GM12878 (cell line): ENCODE measurements at regions not wholly inside any gene's neighbourhood (a gene's known extent, or its start where the extent isn't known, plus 50 kb on each side); places are given as distances from the start of the nearest gene placed in this dataset.

Source experiments
- EGR1 ChIP-seq, 2 experiments: IDR thresholded peaks; 1 replicate in 1 of 2; 2 replicates in 1 of 2; pipeline ENCODE4 v1.6.1; 2011 to 2012; ENCODE audit warnings: low read depth in 2 of 2, low read length in 2 of 2, borderline replicate concordance in 1 of 2, mild to moderate bottlenecking in 1 of 2, moderate library complexity in 1 of 2
- KLF5 ChIP-seq: fragments of 450-650 bp; IDR thresholded peaks from 2 replicates; pipeline ENCODE4 v1.6.1; 2014; ENCODE audit warnings: mild to moderate bottlenecking; ENCODE audit not compliant: partially characterized antibody
- MEF2A ChIP-seq: IDR thresholded peaks from 2 replicates; pipeline ENCODE4 v1.6.1; 2011; ENCODE audit warnings: low read depth, mild to moderate bottlenecking, low read length, moderate library complexity; ENCODE audit not compliant: insufficient read depth
- MYC ChIP-seq: IDR thresholded peaks from 2 replicates; pipeline ENCODE4 v1.6.1; 2011; ENCODE audit warnings: mild to moderate bottlenecking, low read length, moderate library complexity, inconsistent platforms; ENCODE audit not compliant: insufficient read depth, insufficient replicate concordance, insufficient read length, severe bottlenecking
- POLR2A ChIP-seq: IDR thresholded peaks from 2 replicates; pipeline ENCODE4 v1.6.1; 2011; ENCODE audit warnings: low read depth, mild to moderate bottlenecking, low read length
- SIN3A ChIP-seq: IDR thresholded peaks from 2 replicates; pipeline ENCODE4 v1.6.1; 2012; ENCODE audit warnings: low read depth, low read length, improper control_type of control experiment
- TAF1 ChIP-seq: IDR thresholded peaks from 2 replicates; pipeline ENCODE4 v1.6.1; 2011; ENCODE audit warnings: mild to moderate bottlenecking, low read depth, low read length, borderline replicate concordance
- ZNF207 ChIP-seq: fragments of 450-650 bp; IDR thresholded peaks from 2 replicates; pipeline ENCODE4 v1.6.1; 2014; ENCODE audit warnings: antibody characterized with exemption, mild to moderate bottlenecking, borderline replicate concordance
- ZNF24 ChIP-seq: fragments of 450-650 bp; IDR thresholded peaks from 2 replicates; pipeline ENCODE4 v1.6.1; 2017; ENCODE audit warnings: antibody characterized with exemption, mild to moderate bottlenecking
- ZNF274 ChIP-seq: IDR thresholded peaks from one replicate; pipeline ENCODE4 v1.8.0; 2011; ENCODE audit not compliant: insufficient read length, insufficient read depth
- ZSCAN29 ChIP-seq: fragments of 450-650 bp; IDR thresholded peaks from 2 replicates; pipeline ENCODE4 v1.6.1; 2017; ENCODE audit warnings: mild to moderate bottlenecking, moderate library complexity
- TF ChIP-seq, protein P1 (sequence below): IDR thresholded peaks from 2 replicates; pipeline ENCODE4 v1.6.1; 2012; ENCODE audit warnings: improper control_type of control experiment, low read depth, low read length; ENCODE audit not compliant: insufficient replicate concordance
- TF ChIP-seq, protein P2 (sequence below): IDR thresholded peaks from 2 replicates; pipeline ENCODE4 v1.6.1; 2011; ENCODE audit warnings: mild to moderate bottlenecking, low read depth, low read length, moderate library complexity; ENCODE audit not compliant: insufficient replicate concordance
- TF ChIP-seq, protein P3 (sequence below): fragments of 450-650 bp; conservative IDR thresholded peaks from 2 replicates; pipeline ENCODE4 v1.6.1; 2017; ENCODE audit warnings: mild to moderate bottlenecking, moderate library complexity

DNA sequence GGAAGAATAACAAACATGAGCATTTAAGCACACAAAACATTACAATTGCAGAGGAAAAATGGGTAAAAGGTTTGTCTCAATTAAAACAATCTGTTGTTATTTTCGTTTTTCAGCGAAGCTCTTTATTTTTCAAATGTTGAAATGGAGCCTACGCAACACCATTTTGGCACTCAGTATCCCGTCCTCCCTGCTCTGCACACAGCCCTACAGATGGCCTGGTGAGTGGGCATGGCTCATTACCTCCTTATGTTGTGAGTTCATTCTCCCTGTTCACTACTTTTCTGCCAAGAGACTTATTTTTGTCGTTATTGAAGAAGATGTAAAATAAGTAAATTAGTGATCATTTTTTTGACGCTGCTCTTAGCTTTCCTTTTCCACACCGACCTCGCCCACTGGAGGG, 167.8 kb upstream of the CXCL12 start (continued):
- TF ChIP-seq, protein P1, sequence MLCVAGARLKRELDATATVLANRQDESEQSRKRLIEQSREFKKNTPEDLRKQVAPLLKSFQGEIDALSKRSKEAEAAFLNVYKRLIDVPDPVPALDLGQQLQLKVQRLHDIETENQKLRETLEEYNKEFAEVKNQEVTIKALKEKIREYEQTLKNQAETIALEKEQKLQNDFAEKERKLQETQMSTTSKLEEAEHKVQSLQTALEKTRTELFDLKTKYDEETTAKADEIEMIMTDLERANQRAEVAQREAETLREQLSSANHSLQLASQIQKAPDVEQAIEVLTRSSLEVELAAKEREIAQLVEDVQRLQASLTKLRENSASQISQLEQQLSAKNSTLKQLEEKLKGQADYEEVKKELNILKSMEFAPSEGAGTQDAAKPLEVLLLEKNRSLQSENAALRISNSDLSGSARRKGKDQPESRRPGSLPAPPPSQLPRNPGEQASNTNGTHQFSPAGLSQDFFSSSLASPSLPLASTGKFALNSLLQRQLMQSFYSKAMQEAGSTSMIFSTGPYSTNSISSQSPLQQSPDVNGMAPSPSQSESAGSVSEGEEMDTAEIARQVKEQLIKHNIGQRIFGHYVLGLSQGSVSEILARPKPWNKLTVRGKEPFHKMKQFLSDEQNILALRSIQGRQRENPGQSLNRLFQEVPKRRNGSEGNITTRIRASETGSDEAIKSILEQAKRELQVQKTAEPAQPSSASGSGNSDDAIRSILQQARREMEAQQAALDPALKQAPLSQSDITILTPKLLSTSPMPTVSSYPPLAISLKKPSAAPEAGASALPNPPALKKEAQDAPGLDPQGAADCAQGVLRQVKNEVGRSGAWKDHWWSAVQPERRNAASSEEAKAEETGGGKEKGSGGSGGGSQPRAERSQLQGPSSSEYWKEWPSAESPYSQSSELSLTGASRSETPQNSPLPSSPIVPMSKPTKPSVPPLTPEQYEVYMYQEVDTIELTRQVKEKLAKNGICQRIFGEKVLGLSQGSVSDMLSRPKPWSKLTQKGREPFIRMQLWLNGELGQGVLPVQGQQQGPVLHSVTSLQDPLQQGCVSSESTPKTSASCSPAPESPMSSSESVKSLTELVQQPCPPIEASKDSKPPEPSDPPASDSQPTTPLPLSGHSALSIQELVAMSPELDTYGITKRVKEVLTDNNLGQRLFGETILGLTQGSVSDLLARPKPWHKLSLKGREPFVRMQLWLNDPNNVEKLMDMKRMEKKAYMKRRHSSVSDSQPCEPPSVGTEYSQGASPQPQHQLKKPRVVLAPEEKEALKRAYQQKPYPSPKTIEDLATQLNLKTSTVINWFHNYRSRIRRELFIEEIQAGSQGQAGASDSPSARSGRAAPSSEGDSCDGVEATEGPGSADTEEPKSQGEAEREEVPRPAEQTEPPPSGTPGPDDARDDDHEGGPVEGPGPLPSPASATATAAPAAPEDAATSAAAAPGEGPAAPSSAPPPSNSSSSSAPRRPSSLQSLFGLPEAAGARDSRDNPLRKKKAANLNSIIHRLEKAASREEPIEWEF: no peak
- TF ChIP-seq, protein P2, sequence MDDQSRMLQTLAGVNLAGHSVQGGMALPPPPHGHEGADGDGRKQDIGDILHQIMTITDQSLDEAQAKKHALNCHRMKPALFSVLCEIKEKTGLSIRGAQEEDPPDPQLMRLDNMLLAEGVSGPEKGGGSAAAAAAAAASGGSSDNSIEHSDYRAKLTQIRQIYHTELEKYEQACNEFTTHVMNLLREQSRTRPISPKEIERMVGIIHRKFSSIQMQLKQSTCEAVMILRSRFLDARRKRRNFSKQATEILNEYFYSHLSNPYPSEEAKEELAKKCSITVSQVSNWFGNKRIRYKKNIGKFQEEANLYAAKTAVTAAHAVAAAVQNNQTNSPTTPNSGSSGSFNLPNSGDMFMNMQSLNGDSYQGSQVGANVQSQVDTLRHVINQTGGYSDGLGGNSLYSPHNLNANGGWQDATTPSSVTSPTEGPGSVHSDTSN: no peak
- TF ChIP-seq SIN3A (no peak), ZNF207 (no peak), MEF2A (no peak), ZSCAN29 (no peak), EGR1 (IDR thresholded peaks at IDR 0.05; ENCODE audit: borderline replicate concordance in 1 of 2, low read depth in 2 of 2, low read length in 2 of 2) (no peak), TAF1 (no peak), ZNF274 (no peak), ZNF24 (no peak), POLR2A (no peak), KLF5 (no peak), MYC (no peak)
- TF ChIP-seq, protein P3, sequence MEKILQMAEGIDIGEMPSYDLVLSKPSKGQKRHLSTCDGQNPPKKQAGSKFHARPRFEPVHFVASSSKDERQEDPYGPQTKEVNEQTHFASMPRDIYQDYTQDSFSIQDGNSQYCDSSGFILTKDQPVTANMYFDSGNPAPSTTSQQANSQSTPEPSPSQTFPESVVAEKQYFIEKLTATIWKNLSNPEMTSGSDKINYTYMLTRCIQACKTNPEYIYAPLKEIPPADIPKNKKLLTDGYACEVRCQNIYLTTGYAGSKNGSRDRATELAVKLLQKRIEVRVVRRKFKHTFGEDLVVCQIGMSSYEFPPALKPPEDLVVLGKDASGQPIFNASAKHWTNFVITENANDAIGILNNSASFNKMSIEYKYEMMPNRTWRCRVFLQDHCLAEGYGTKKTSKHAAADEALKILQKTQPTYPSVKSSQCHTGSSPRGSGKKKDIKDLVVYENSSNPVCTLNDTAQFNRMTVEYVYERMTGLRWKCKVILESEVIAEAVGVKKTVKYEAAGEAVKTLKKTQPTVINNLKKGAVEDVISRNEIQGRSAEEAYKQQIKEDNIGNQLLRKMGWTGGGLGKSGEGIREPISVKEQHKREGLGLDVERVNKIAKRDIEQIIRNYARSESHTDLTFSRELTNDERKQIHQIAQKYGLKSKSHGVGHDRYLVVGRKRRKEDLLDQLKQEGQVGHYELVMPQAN: no peak
- TF ChIP-seq, all 136 proteins: peak for 0
